ENCODE measurements at regions not wholly inside any gene's neighbourhood (a gene's known extent, or its start where the extent isn't known, plus 50 kb on each side); places are given as distances from the start of the nearest gene placed in this dataset.

DNA sequence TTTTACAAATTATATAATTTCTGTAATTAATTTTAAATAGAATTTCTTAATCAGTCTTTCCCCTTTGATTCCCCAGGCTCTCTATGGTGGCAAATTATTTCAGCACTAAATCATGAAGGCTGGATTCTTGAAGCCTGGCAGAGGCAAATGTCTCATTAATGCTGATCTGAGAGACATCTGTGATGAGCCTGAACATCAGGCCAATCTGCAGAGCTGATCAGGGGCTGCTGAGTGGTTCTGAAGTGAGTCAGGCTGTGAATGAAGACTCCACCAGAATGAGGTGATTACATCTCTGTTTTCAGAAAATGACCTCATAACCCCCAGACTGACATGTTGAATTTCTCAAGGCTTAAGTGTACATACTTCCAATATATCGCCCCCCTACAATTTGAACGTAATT is 124.2 kb upstream of the MIS18BP1 start:
- no peaks in the 10 kb centered on the region for H3K36me3 Mint-ChIP-seq
- no peaks in the 10 kb centered on the region for H3K27me3 Mint-ChIP-seq
- H3K4me1 Mint-ChIP-seq, result no peaks in the 10 kb centered on the region

DNA sequence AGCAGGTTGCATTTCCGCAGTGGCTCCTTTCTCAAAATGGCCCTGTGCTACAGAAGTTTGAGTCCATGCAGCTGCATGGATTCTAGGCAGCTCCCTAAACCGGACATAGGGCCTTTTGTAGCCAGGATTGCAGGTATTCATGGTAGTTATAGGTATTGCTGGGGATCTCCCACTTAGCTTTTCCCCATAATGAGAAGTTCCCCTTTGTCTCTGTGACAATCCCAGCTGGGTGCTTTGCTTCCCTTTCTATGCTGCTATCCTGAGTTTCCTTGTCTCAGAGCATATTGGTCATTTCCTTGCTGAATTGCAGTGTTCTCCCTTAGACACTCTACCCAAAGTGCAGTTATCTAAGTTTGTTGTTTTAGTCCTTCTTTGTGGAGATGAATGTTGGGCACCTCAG is 120.9 kb upstream of the MIS18BP1 start:
- Mint-ChIP-seq H3K27ac (no peak overlapping the region), H3K36me3 (no peaks in the 10 kb centered on the region), H3K9me3 (no peaks in the 10 kb centered on the region), H3K4me3 (no peak overlapping the region), H3K27me3 (no peaks in the 10 kb centered on the region), H3K4me1 (no peaks in the 10 kb centered on the region)
- ATAC-seq, result no peak

More for the DNA sequence above, 124.2 kb upstream of the MIS18BP1 start:
- no peak for ATAC-seq
- Mint-ChIP-seq H3K4me3 (no peak overlapping the region), H3K27ac (no peak overlapping the region), H3K9me3 (no peaks in the 10 kb centered on the region)

DNA sequence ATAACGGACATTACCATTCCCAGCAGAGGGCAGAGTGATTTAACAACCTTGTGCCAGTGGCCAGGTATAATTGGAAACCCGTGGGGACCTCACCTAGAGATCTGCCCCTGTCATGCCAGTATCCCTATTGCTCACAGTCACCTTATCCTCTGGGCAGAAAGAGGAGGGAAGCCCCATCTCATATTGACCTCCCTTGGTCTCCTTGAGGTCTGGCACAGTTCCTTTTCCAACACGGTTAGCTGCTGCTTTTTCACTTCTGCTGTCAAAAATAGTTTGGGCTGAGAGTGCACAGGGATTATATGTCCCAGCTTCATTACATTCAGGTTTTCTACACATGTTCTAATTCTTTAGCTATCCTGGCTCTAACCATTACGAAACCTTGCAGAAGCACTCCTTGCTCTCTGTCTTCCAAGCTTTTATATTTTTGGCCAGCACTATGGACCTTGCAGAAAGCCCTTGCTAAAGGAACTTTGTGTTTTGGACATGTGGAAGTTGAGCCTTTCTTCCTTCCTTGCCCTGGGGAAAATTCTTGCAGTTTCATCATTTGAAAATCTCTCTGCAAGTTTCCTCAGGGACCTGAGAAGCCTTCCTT is 111.7 kb upstream of the MIS18BP1 start:
- Mint-ChIP-seq H3K27ac (no peak overlapping the region), H3K4me3 (no peak overlapping the region), H3K9me3 (no peaks in the 10 kb centered on the region), H3K4me1 (no peaks in the 10 kb centered on the region), H3K27me3 (no peaks in the 10 kb centered on the region), H3K36me3 (no peaks in the 10 kb centered on the region)
- ATAC-seq, result no peak

DNA sequence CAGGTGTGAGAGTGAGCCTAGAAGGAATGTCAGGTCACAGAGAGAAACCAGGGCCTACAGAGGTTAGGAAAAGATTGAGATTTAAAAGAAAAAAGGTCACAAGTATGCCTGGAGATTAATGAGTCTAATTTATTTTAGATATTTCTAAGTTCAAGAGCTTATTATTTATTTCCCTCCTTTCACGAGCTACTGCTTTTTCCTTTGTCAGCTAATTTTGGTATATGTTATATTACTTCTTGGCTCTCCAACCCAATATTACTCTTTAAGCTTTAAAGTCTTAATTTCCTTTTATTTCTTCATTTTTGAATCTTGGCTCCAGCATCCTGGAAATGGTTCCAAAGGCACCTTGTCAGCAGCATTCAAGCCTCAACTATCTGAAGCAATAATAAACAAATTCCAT is 109.5 kb upstream of the MIS18BP1 start:
- H3K36me3 Mint-ChIP-seq, result no peaks in the 10 kb centered on the region
- no peak overlapping the region for H3K27ac Mint-ChIP-seq
- no peaks in the 10 kb centered on the region for H3K27me3 Mint-ChIP-seq
- ATAC-seq, result no peak
- no peaks in the 10 kb centered on the region for H3K9me3 Mint-ChIP-seq
- no peak overlapping the region for H3K4me3 Mint-ChIP-seq
- H3K4me1 Mint-ChIP-seq, result no peaks in the 10 kb centered on the region

DNA sequence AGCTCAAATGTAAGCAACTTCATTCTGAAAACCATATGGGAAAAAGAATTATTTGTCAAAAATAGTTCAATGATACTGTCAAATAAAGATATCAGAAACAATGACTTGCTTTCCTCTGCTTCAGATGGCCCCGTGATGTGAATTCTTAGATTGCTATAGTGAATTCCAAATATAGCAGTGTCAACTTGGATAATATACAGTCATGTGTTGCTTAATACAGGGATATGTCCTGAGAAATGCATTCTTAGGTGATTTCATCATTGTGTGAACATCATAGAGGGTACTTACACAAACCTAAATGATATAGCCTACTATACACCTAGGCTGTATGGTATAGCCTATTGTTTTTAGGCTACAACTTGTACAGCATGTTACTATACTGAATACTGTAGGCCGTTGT is 108.7 kb upstream of the MIS18BP1 start:
- Mint-ChIP-seq H3K9me3 (peaks cover 1% of the 10 kb centered on the region), H3K4me3 (no peak overlapping the region), H3K4me1 (no peaks in the 10 kb centered on the region), H3K27me3 (no peaks in the 10 kb centered on the region), H3K36me3 (no peaks in the 10 kb centered on the region), H3K27ac (no peak overlapping the region)
- no peak for ATAC-seq

DNA sequence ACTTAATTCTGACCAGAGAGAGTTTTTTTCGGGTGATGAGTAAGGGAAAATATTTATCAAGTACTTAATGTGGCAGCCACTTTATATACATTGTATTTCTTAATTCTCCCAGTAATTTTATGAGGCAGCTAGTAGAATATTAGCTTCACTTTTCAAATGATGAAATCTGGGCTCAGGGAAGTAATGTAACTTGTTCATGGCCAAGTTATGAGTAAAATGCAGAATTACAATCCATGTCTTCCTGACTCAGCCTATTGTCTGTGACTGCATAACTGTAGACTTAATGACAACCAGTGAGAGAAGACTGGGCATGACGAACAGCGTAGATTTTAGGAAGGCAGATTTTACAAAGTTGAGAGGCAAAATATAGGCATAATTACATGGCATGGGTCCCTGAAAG is 106.7 kb upstream of the MIS18BP1 start:
- no peak overlapping the region for H3K27ac Mint-ChIP-seq
- no peaks in the 10 kb centered on the region for H3K4me1 Mint-ChIP-seq
- no peaks in the 10 kb centered on the region for H3K36me3 Mint-ChIP-seq
- no peak for ATAC-seq
- H3K9me3 Mint-ChIP-seq, result peaks cover 5% of the 10 kb centered on the region
- H3K27me3 Mint-ChIP-seq, result no peaks in the 10 kb centered on the region
- H3K4me3 Mint-ChIP-seq, result no peak overlapping the region

DNA sequence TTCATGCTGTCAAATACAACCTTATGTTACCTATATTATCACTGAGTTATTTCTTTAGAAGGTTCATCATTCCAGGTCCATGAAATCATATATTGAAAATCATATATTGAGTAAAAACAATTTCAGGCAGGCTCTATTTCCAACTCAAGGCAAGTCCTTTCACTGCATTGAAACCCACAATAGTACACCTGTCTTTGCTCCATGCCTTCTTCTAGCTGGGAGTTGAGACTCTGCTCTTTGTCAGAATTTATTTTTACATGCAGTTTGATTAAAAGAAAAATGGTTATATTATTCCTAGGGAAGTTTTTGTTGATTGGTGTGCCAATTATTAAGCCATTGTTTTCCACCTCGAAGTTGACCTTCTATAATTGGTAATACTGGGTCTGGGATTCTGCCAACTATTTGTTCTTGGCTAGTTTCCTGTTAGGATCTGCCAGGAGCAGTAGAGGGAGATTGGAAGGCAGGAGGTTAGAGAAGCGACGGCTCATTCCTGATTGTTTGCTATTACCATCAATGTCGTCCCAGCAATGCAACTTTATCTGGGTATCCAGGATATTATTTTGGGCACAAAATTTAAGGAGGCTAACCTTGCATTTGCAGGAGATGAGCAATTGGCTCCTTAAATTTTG is 79.5 kb upstream of the MIS18BP1 start:
- no peak for ATAC-seq
- Mint-ChIP-seq H3K4me1 (no peaks in the 10 kb centered on the region), H3K9me3 (peaks cover 23% of the 10 kb centered on the region), H3K27me3 (peaks cover 16% of the 10 kb centered on the region), H3K4me3 (no peak overlapping the region), H3K27ac (no peak overlapping the region), H3K36me3 (no peaks in the 10 kb centered on the region)

DNA sequence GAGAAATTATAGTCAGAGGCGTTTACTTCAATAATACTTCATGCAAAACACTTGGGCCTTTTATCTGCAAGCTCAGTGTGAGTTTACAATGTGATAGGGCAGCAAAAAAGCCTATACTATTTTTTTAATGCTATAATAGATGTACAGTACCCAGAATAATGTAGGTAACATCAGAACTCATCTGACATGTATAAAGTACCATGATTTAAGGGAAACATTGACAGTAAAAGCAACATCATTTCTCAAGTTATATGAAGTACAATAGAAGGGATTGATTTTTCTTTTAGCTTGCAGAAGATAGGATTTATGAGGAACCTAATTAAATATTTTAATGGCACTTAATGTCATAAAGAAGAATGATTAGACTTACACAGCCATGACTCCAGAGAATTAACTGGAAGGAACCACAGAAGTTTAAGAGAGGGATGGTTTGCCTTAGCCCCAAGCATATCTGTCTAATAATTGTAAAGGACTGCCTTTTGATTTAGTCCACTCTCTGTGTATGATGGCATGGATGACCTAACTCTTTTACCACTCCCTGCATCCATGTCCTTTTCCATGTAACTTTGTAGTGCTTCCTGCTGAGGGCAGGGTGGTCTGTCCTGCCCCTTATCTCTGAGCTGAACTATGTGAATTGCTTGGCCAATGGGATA is 55.9 kb upstream of the MIS18BP1 start:
- H3K27me3 Mint-ChIP-seq, result peaks cover 21% of the 10 kb centered on the region
- no peak for ATAC-seq
- H3K36me3 Mint-ChIP-seq, result no peaks in the 10 kb centered on the region

More for the DNA sequence above, 55.9 kb upstream of the MIS18BP1 start:
- H3K4me3 Mint-ChIP-seq, result no peak overlapping the region
- H3K27ac Mint-ChIP-seq, result no peak overlapping the region
- H3K4me1 Mint-ChIP-seq, result no peaks in the 10 kb centered on the region
- H3K9me3 Mint-ChIP-seq, result peaks cover 10% of the 10 kb centered on the region
